ENCODE measurements at regions not wholly inside any gene's neighbourhood (a gene's known extent, or its start where the extent isn't known, plus 50 kb on each side); places are given as distances from the start of the nearest gene placed in this dataset.
A peak's percentile ranks its signal among the peaks of the same experiment; 100 is the strongest.

DNA sequence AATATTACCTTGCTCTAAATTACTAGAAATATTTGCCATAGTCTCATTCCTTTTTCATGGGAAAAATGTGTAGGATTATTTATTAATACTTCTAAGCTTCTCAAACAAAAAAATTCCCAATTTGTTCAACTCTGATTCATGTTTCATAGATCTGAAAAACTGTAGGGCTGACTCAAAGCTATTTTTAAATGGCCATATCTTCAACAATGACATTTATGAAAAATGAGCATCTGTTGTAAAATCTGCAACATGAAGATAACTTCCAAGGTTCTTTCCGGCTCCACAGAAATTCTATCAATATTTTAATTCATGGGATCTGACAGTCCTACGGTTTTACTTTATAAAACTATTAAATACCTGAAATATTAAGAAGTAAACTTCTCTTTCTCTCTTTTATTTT is 192.7 kb upstream of the KCNJ16 start (continued):
- TF ChIP-seq RFX1 (IDR thresholded peaks at IDR 0.05) (no peak), ZNF696 (CRISPR knock-in tag; conservative IDR thresholded peaks at IDR 0.05) (no peak), SNRNP70 (optimal IDR thresholded peaks at IDR 0.05; ENCODE audit: low read depth, low read length) (no peak), CBFA2T3 (IDR thresholded peaks at IDR 0.05) (peak; percentile 46), NCOA6 (IDR thresholded peaks at IDR 0.05) (no peak), DMBX1 (CRISPR knock-in tag; IDR thresholded peaks at IDR 0.05; ENCODE audit: borderline replicate concordance) (no peak), MEF2D (tag; conservative IDR thresholded peaks at IDR 0.05; ENCODE audit: low read depth) (peak; percentile 69), RHOXF2B (CRISPR knock-in tag; conservative IDR thresholded peaks at IDR 0.05) (no peak)
- TF ChIP-seq, protein P1, sequence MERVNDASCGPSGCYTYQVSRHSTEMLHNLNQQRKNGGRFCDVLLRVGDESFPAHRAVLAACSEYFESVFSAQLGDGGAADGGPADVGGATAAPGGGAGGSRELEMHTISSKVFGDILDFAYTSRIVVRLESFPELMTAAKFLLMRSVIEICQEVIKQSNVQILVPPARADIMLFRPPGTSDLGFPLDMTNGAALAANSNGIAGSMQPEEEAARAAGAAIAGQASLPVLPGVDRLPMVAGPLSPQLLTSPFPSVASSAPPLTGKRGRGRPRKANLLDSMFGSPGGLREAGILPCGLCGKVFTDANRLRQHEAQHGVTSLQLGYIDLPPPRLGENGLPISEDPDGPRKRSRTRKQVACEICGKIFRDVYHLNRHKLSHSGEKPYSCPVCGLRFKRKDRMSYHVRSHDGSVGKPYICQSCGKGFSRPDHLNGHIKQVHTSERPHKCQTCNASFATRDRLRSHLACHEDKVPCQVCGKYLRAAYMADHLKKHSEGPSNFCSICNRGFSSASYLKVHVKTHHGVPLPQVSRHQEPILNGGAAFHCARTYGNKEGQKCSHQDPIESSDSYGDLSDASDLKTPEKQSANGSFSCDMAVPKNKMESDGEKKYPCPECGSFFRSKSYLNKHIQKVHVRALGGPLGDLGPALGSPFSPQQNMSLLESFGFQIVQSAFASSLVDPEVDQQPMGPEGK (CRISPR knock-in tag; IDR thresholded peaks at IDR 0.05; ENCODE audit: borderline replicate concordance): no peak
- TF ChIP-seq, protein P2, sequence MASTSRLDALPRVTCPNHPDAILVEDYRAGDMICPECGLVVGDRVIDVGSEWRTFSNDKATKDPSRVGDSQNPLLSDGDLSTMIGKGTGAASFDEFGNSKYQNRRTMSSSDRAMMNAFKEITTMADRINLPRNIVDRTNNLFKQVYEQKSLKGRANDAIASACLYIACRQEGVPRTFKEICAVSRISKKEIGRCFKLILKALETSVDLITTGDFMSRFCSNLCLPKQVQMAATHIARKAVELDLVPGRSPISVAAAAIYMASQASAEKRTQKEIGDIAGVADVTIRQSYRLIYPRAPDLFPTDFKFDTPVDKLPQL (IDR thresholded peaks at IDR 0.05; ENCODE audit: extremely low read depth, insufficient read length): no peak

DNA sequence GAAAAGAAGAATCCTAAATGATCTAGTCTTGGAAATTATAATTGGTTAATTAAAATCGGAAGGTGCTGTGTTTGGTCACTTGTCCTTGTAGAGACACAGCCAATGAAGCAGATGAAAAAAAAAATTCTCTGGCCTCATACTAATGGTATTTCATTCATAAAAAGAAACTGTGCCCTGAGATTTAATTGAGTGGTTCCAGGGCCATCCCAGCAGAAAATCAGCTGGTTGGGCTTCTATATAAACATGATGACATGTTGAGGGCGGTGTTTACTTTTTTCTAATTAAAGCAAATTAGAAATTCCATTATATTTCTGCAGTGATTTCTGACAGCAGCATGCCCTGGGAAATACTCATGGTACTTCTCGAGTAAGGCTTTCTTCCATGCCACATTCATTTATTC is 191.9 kb upstream of the KCNJ16 start:
- intact Hi-C loops (cut with micrococcal nuclease): no loop called here
- H4K20me1 ChIP-seq (replicated peaks; ENCODE audit: control insufficient read depth, insufficient read depth, low read length): no peaks in the 10 kb centered on the region
- H3K27me3 ChIP-seq (ENCODE audit: control insufficient read depth in 2 of 2, insufficient read depth in 2 of 2, low read length in 2 of 2): no peaks in the 10 kb centered on the region
- CTCF ChIA-PET (ENCODE audit: low intra/inter-chr PET ratio): interaction anchor here (0.6 kb wide), 1 partner anchor 183 kb away, joined by 3 read pairs; no protein-coding TSS in a partner anchor
- H3K27ac ChIP-seq (ENCODE audit: extremely low read depth, low read depth, low read length): no peak overlapping the region
- no peaks in the 10 kb centered on the region for H3K79me2 ChIP-seq (ENCODE audit: control insufficient read depth, insufficient read depth, low read length)
- no peaks in the 10 kb centered on the region for H3K9me1 ChIP-seq (ENCODE audit: control insufficient read depth, insufficient read depth, low read length)
- H3K4me1 ChIP-seq (replicated peaks in 1 of 2; ENCODE audit: control insufficient read depth in 2 of 2, insufficient read depth in 2 of 2, low read length in 2 of 2): peaks cover 0 to 3% of the 10 kb centered on the region in 2 experiments; a peak in 1 of 5 replicates
- BruUV-seq (replicated peaks): no TSS peak
- in situ Hi-C loops (cut with MboI): no loop called here
- no peaks in the 10 kb centered on the region for H3K36me3 ChIP-seq (ENCODE audit: control insufficient read depth, insufficient read depth, low read length)
- 43% methylated on average over 3 of the region's 3 CpGs for WGBS (ENCODE audit: insufficient coverage, low coverage, missing lambda C conversion rate)
- no peak overlapping the region for H3K9ac ChIP-seq (ENCODE audit: insufficient read depth in 1 of 2, low read depth in 2 of 2, low read length in 2 of 2)
- ATAC-seq (no peak), FAIRE-seq (no peak), DNase-seq (ENCODE audit: extremely low read depth in 1 of 4, low spot score in 3 of 4) (no peak)
- H3K4me3 ChIP-seq: no peak overlapping the region
- TF ChIP-seq MED1 (CRISPR knock-in tag; IDR thresholded peaks at IDR 0.05; ENCODE audit: borderline replicate concordance): no peak
- H3K4me2 ChIP-seq (ENCODE audit: insufficient read depth, low read length): no peak overlapping the region
- POLR2A ChIA-PET: no interaction called here
- H3K9me3 ChIP-seq (replicated peaks; ENCODE audit: control insufficient read depth, insufficient read depth, low read depth, low read length): no peaks in the 10 kb centered on the region
- no peak overlapping the region for H2AFZ ChIP-seq (ENCODE audit: low read depth, low read length)

Data from K562 (cell line).